ENCODE measurements at regions not wholly inside any gene's neighbourhood (a gene's known extent, or its start where the extent isn't known, plus 50 kb on each side); places are given as distances from the start of the nearest gene placed in this dataset.

- TF ChIP-seq, protein P1, sequence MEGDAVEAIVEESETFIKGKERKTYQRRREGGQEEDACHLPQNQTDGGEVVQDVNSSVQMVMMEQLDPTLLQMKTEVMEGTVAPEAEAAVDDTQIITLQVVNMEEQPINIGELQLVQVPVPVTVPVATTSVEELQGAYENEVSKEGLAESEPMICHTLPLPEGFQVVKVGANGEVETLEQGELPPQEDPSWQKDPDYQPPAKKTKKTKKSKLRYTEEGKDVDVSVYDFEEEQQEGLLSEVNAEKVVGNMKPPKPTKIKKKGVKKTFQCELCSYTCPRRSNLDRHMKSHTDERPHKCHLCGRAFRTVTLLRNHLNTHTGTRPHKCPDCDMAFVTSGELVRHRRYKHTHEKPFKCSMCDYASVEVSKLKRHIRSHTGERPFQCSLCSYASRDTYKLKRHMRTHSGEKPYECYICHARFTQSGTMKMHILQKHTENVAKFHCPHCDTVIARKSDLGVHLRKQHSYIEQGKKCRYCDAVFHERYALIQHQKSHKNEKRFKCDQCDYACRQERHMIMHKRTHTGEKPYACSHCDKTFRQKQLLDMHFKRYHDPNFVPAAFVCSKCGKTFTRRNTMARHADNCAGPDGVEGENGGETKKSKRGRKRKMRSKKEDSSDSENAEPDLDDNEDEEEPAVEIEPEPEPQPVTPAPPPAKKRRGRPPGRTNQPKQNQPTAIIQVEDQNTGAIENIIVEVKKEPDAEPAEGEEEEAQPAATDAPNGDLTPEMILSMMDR (IDR thresholded peaks at IDR 0.05): no peak
- TF ChIP-seq EP300 (IDR thresholded peaks at IDR 0.05): no peak
- TF ChIP-seq POLR2A (IDR thresholded peaks at IDR 0.05): no peak
- TF ChIP-seq POLR2AphosphoS5 (IDR thresholded peaks at IDR 0.05): no peak
- intact Hi-C loops (cut with DNase I): no loop called here
- DNase-seq: no peak
- H3K9me3 ChIP-seq: peaks cover 0 to 4% (median 0%) of the 10 kb centered on the region in 4 donors
- no peaks in the 10 kb centered on the region for H3K27me3 ChIP-seq
- H3K4me1 ChIP-seq: no peaks in the 10 kb centered on the region
- 90 to 93% methylated on average over 3 of the region's 3 CpGs for WGBS, 2 donors
- no peak overlapping the region for H3K27ac ChIP-seq
- H3K4me3 ChIP-seq: no peak overlapping the region
- no peaks in the 10 kb centered on the region for H3K36me3 ChIP-seq
Observed at GRCh38 chr1:191125950-191126349, 648.3 kb upstream of the BRINP3 start.

DNA sequence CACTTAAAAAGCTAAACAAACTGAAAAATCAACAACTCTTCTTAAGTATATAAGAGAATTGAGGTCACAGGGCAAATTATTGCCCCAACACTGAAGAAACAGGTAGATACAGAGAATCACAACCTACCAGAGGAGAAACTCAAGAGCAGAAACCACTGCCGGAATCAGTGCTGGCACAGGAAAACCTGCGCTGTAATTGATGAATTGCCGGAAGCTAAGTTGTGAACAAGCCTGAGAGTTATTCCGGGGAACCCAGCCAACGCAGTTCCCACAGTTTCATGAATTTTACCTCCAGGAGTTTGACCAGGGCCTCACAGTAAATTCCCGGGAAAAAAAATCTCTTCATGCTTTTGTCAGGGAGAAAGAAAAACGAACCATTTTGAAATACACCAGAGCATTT, 657.1 kb upstream of the BRINP3 start:
- DNase-seq: no peak
- Histone ChIP-seq H3K36me3 (no peaks in the 10 kb centered on the region), H3K4me3 (no peak overlapping the region), H3K9me3 (no peaks in the 10 kb centered on the region), H3K4me1 (peaks cover 0 to 13% (median 4%) of the 10 kb centered on the region in 4 donors), H3K27ac (no peak overlapping the region), H3K27me3 (no peaks in the 10 kb centered on the region)
- TF ChIP-seq, protein P1 (IDR thresholded peaks at IDR 0.05): no peak
- TF ChIP-seq POLR2AphosphoS5 (IDR thresholded peaks at IDR 0.05) (no peak), EP300 (IDR thresholded peaks at IDR 0.05) (no peak), POLR2A (IDR thresholded peaks at IDR 0.05) (no peak)
- 29 to 54% methylated on average over 7 of the region's 7 CpGs for WGBS, 2 donors
- intact Hi-C loops (cut with DNase I): no loop called here

DNA sequence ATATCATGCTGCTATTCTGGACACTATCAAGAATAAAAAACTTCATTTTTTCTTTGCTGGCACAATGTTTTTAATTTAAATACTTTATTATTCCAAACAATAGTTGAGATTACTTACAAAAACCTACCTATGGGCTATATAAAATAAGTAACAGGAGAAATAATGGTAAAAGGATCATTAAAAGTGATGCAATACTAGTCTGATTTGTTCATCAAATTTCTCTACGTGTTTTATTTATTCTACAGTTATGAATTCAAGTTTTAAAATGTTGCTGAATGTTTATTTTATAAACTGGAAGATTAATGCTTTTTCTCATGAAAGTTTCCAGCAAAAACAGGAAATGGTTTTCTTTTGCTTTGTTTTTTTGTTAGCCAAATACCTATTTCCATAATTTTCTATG, 662.4 kb upstream of the BRINP3 start:
- no peaks in the 10 kb centered on the region for H3K27me3 ChIP-seq
- no peak for DNase-seq
- peaks cover 0 to 5% (median 2%) of the 10 kb centered on the region in 4 donors for H3K4me1 ChIP-seq
- H3K9me3 ChIP-seq: no peaks in the 10 kb centered on the region
- H3K36me3 ChIP-seq: no peaks in the 10 kb centered on the region
- no peak overlapping the region for H3K4me3 ChIP-seq
- intact Hi-C loops (cut with DNase I): no loop called here
- H3K27ac ChIP-seq: no peak overlapping the region
- WGBS, 2 donors: 27 to 56% methylated on average over 1 of the region's 1 CpG
- TF ChIP-seq POLR2A (IDR thresholded peaks at IDR 0.05) (no peak), EP300 (IDR thresholded peaks at IDR 0.05) (no peak), POLR2AphosphoS5 (IDR thresholded peaks at IDR 0.05) (no peak)
- TF ChIP-seq, protein P1 (IDR thresholded peaks at IDR 0.05): no peak

DNA sequence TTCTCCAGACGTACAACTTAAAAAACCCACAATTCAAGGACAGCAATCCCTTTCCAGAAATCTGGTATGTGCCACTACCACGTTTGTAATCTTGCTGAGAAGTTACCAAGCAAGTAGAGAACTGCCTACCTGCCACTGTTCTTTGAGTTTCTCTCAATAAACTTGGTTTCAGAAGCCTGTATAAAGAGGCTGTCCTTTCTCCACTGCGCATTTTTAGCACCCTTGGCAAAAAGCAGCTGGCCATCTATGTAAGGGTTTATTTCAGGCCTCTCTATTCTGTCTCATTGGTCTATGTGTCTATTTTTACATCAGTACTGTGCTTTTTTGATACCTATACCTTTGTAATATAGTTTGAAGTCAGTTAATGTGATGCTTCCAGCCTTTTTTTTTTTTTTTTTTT, 665.1 kb upstream of the BRINP3 start:
- no peaks in the 10 kb centered on the region for H3K36me3 ChIP-seq
- no peaks in the 10 kb centered on the region for H3K27me3 ChIP-seq
- TF ChIP-seq POLR2AphosphoS5 (IDR thresholded peaks at IDR 0.05): no peak
- TF ChIP-seq, protein P1 (IDR thresholded peaks at IDR 0.05): no peak
- no peak for TF ChIP-seq EP300 (IDR thresholded peaks at IDR 0.05)
- TF ChIP-seq POLR2A (IDR thresholded peaks at IDR 0.05): no peak
- intact Hi-C loops (cut with DNase I): no loop called here
- H3K4me1 ChIP-seq: no peaks in the 10 kb centered on the region
- H3K4me3 ChIP-seq: no peak overlapping the region
- no peaks in the 10 kb centered on the region for H3K9me3 ChIP-seq
- DNase-seq: no peak
- H3K27ac ChIP-seq: no peak overlapping the region
- 34 to 64% methylated on average over 3 of the region's 3 CpGs for WGBS, 2 donors

DNA sequence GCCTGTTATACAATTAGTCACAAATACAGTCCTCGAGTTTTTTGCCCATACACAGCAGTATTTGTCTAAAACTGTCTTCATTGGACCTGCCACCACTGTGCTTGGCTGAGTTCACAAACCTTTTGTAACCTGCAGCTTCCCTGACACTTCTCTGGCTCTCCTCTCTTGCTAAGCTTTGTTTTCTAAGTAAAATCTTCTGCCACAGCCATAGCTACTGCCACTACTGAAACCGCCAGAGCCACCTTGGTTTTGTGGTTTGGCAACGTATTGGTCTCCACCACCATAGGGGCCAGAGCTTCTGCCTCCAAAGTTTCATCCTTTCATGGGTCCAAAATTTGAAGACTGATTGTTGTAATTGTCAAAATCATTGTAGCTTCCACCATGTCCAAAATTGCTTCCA, 668.2 kb upstream of the BRINP3 start:
- Histone ChIP-seq H3K9me3 (no peaks in the 10 kb centered on the region), H3K4me3 (no peak overlapping the region), H3K36me3 (no peaks in the 10 kb centered on the region), H3K4me1 (no peaks in the 10 kb centered on the region), H3K27me3 (no peaks in the 10 kb centered on the region), H3K27ac (no peak overlapping the region)
- DNase-seq: no peak
- 78 to 85% methylated on average over 3 of the region's 3 CpGs for WGBS, 2 donors
- intact Hi-C loops (cut with DNase I): no loop called here
- no peak for TF ChIP-seq EP300 (IDR thresholded peaks at IDR 0.05)
- TF ChIP-seq POLR2A (IDR thresholded peaks at IDR 0.05): no peak
- TF ChIP-seq POLR2AphosphoS5 (IDR thresholded peaks at IDR 0.05): no peak
- TF ChIP-seq, protein P1 (IDR thresholded peaks at IDR 0.05): no peak
